Thyroid gland (tissue), 4 donors: ENCODE measurements at regions not wholly inside any gene's neighbourhood (a gene's known extent, or its start where the extent isn't known, plus 50 kb on each side); places are given as distances from the start of the nearest gene placed in this dataset.

ENCODE experiments used
- POLR2A ChIP-seq, 2 donors: fragments of 450-650 bp; IDR thresholded peaks; one replicate each; pipeline ENCODE4 v1.6.1; 2017; ENCODE audit warnings: antibody characterized with exemption in 2 of 2, mild to moderate bottlenecking in 2 of 2, moderate library complexity in 1 of 2
- TF ChIP-seq, protein P1 (sequence below), 6 experiments: fragments of 200-600 bp in 3 of 6; fragments of 450-650 bp in 3 of 6; sonication (generic) in 3 of 6; IDR thresholded peaks; one replicate each; pipeline ENCODE4 v1.5.1; 2016 to 2019; ENCODE audit warnings: antibody characterized with exemption in 6 of 6, mild to moderate bottlenecking in 2 of 6, inconsistent platforms in 1 of 6, moderate library complexity in 1 of 6

DNA sequence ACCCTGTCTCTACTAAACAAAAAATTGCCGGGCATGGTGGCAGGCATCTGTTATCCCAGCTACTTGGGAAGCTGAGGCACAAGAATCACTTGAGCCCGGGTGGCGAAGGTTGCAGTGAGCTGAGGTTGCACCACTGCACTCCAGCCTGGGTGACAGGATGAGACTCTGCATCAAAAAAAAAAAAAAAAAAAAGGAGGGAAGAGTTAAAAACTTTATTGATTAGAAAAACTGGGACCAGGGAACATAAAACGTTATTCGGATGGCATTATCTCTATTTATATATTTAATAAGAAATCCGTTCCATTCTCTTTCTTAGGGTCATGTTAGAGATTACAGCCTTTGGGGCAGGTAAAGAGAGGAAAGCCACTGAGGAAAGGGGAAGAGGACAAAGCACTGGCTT, 197.5 kb downstream of the BCR start:
- TF ChIP-seq, protein P1, sequence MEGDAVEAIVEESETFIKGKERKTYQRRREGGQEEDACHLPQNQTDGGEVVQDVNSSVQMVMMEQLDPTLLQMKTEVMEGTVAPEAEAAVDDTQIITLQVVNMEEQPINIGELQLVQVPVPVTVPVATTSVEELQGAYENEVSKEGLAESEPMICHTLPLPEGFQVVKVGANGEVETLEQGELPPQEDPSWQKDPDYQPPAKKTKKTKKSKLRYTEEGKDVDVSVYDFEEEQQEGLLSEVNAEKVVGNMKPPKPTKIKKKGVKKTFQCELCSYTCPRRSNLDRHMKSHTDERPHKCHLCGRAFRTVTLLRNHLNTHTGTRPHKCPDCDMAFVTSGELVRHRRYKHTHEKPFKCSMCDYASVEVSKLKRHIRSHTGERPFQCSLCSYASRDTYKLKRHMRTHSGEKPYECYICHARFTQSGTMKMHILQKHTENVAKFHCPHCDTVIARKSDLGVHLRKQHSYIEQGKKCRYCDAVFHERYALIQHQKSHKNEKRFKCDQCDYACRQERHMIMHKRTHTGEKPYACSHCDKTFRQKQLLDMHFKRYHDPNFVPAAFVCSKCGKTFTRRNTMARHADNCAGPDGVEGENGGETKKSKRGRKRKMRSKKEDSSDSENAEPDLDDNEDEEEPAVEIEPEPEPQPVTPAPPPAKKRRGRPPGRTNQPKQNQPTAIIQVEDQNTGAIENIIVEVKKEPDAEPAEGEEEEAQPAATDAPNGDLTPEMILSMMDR (IDR thresholded peaks at IDR 0.05): no peak
- TF ChIP-seq POLR2A (IDR thresholded peaks at IDR 0.05): no peak
